ENCODE measurements at regions not wholly inside any gene's neighbourhood (a gene's known extent, or its start where the extent isn't known, plus 50 kb on each side); places are given as distances from the start of the nearest gene placed in this dataset.

- TF ChIP-seq TAF1 (IDR thresholded peaks at IDR 0.05; ENCODE audit: borderline replicate concordance, low read depth, low read length) (no peak), POLR2A (IDR thresholded peaks at IDR 0.05; ENCODE audit: low read depth, low read length) (no peak), POLR2AphosphoS5 (IDR thresholded peaks at IDR 0.05; ENCODE audit: low read depth, low read length) (no peak)
- no peak for DNase-seq (ENCODE audit: insufficient read length)
- FAIRE-seq = no peak
Observed at GRCh38 chr1:209368864-209369598, 214.5 kb upstream of the CAMK1G start.

GRCh38 chr1:209370241-209370995, 213.1 kb upstream of the CAMK1G start:
- no peak for FAIRE-seq
- DNase-seq (ENCODE audit: insufficient read length) = no peak
- TF ChIP-seq POLR2AphosphoS5 (IDR thresholded peaks at IDR 0.05; ENCODE audit: low read depth, low read length) (no peak), POLR2A (IDR thresholded peaks at IDR 0.05; ENCODE audit: low read depth, low read length) (no peak), TAF1 (IDR thresholded peaks at IDR 0.05; ENCODE audit: borderline replicate concordance, low read depth, low read length) (no peak)

GRCh38 chr1:209375097-209375496, 208.4 kb upstream of the CAMK1G start:
- TF ChIP-seq POLR2A (IDR thresholded peaks at IDR 0.05; ENCODE audit: low read depth, low read length) (no peak), POLR2AphosphoS5 (IDR thresholded peaks at IDR 0.05; ENCODE audit: low read depth, low read length) (no peak)
- FAIRE-seq = no peak
- DNase-seq (ENCODE audit: insufficient read length) = no peak

DNA sequence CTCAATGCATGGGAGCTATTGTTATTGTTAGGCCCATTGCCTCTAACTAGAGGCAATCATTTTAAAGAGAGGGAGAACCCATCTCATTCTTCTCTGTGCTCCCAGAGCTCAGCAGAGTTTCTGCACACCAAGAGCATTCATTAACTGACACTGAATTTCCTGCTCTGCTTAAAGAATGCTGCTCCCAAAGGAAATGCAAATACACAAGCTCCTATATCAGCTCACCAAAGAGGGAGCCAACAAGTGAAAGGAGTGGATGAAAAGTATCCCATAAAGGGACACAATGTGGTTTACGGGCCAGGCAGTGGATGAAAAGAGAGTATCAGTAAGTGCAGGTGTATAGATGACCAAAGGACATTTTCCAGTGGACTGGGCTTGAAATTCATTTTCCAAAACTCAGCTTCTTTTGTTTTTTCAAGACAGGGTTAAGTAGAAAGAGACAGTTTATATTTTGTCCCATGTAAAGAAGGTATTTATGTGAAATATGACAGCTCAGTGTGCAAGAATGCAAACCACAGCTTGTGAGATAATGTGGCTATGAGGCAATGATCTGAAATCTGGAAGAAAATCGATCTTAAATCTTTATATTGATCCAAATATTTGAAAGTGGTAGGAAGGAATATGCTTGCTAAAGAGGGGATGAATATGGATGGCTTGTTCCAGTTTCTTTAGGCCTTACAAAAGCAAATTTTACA, 207.7 kb upstream of the CAMK1G start:
- no peak for TF ChIP-seq POLR2AphosphoS5 (IDR thresholded peaks at IDR 0.05; ENCODE audit: low read depth, low read length)
- TF ChIP-seq TAF1 (IDR thresholded peaks at IDR 0.05; ENCODE audit: borderline replicate concordance, low read depth, low read length) = no peak
- TF ChIP-seq POLR2A (IDR thresholded peaks at IDR 0.05; ENCODE audit: low read depth, low read length) = no peak
- DNase-seq (ENCODE audit: insufficient read length) = no peak
- FAIRE-seq = no peak

- DNase-seq (ENCODE audit: insufficient read length) (no peak), FAIRE-seq (no peak)
- TF ChIP-seq POLR2A (IDR thresholded peaks at IDR 0.05; ENCODE audit: low read depth, low read length) (no peak), TAF1 (IDR thresholded peaks at IDR 0.05; ENCODE audit: borderline replicate concordance, low read depth, low read length) (no peak), POLR2AphosphoS5 (IDR thresholded peaks at IDR 0.05; ENCODE audit: low read depth, low read length) (no peak)
Observed at GRCh38 chr1:209376774-209377173, 206.7 kb upstream of the CAMK1G start.

GRCh38 chr1:209377995-209378394, 205.5 kb upstream of the CAMK1G start:
- DNase-seq (ENCODE audit: insufficient read length) = no peak
- no peak for FAIRE-seq
- TF ChIP-seq POLR2A (IDR thresholded peaks at IDR 0.05; ENCODE audit: low read depth, low read length) (no peak), POLR2AphosphoS5 (IDR thresholded peaks at IDR 0.05; ENCODE audit: low read depth, low read length) (no peak), TAF1 (IDR thresholded peaks at IDR 0.05; ENCODE audit: borderline replicate concordance, low read depth, low read length) (no peak)

GRCh38 chr1:209379280-209379679, 204.2 kb upstream of the CAMK1G start:
- TF ChIP-seq POLR2AphosphoS5 (IDR thresholded peaks at IDR 0.05; ENCODE audit: low read depth, low read length) (no peak), POLR2A (IDR thresholded peaks at IDR 0.05; ENCODE audit: low read depth, low read length) (no peak), TAF1 (IDR thresholded peaks at IDR 0.05; ENCODE audit: borderline replicate concordance, low read depth, low read length) (no peak)
- DNase-seq (ENCODE audit: insufficient read length) (no peak), FAIRE-seq (no peak)

DNA sequence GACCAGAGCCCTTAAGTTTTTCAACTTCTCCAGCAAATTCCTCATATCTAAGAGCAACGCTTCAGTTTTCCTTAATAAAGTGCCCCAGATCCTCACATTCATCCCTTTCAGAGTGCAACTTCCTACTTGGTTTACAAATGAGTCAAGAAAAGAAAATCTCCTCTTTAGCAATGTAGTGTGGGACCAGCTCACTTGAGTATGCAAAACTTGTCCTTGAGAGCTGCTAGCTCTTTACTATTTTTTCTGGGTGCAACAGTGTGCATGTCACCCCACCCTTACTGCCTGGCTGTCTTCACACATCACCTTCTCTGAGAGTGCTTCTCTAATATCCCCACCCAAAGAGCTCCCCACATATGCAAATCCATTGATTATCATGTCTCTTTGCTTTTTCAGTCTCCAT, 203.1 kb upstream of the CAMK1G start:
- TF ChIP-seq TAF1 (IDR thresholded peaks at IDR 0.05; ENCODE audit: borderline replicate concordance, low read depth, low read length) = no peak
- TF ChIP-seq POLR2AphosphoS5 (IDR thresholded peaks at IDR 0.05; ENCODE audit: low read depth, low read length) = no peak
- no peak for TF ChIP-seq POLR2A (IDR thresholded peaks at IDR 0.05; ENCODE audit: low read depth, low read length)
- no peak for FAIRE-seq
- no peak for DNase-seq (ENCODE audit: insufficient read length)

DNA sequence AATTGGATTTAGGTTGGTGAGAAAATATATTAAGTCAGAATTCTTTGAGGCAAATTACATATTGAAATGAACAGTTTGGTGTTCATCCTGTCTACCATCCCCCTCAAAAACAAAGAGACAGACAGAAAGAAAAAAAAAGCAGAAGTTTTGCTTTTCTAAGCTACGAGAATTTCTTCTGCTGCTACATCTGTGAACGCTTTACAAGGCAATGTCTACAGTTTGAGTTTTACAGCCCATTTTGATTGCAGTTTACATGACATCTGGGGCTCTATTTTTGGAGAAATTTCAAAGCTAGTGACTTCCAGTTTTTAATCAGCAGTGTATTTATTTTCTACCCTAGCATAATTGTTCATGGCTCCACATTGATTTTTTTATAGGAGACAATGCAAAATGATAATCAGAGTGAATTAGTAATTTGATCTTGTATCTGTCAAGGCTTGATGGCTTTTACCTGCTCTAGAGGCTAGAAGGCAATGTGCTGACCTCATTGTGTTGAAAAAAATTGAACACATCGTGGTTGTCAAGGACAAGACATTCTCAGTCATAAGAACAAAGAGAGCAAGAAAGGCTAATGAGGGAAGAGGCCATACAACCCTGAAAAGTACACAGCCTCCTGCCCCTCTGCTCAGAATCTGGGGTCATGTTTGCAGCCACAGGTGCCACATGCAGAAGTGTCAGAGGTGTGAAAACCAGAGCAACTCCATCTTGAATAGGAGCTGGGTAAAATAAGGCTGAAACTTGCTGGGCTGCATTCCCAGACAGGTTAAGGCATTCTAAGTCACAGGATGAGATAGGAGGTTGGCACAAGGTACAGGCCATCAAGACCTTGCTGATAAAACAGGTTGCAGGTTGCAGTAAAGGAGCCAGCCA, 201.0 kb upstream of the CAMK1G start:
- DNase-seq (ENCODE audit: insufficient read length) = no peak

GRCh38 chr1:209383422-209383821, 200.1 kb upstream of the CAMK1G start:
- FAIRE-seq (no peak), DNase-seq (ENCODE audit: insufficient read length) (no peak)
- no peak for TF ChIP-seq POLR2AphosphoS5 (IDR thresholded peaks at IDR 0.05; ENCODE audit: low read depth, low read length)
- TF ChIP-seq POLR2A (IDR thresholded peaks at IDR 0.05; ENCODE audit: low read depth, low read length) = no peak
- no peak for TF ChIP-seq TAF1 (IDR thresholded peaks at IDR 0.05; ENCODE audit: borderline replicate concordance, low read depth, low read length)

More for the DNA sequence above, 201.0 kb upstream of the CAMK1G start:
- TF ChIP-seq TAF1 (IDR thresholded peaks at IDR 0.05; ENCODE audit: borderline replicate concordance, low read depth, low read length) = no peak
- no peak for TF ChIP-seq POLR2A (IDR thresholded peaks at IDR 0.05; ENCODE audit: low read depth, low read length)
- TF ChIP-seq POLR2AphosphoS5 (IDR thresholded peaks at IDR 0.05; ENCODE audit: low read depth, low read length) = no peak
- no peak for FAIRE-seq

Data from GM12892 (cell line).